ENCODE measurements at regions not wholly inside any gene's neighbourhood (a gene's known extent, or its start where the extent isn't known, plus 50 kb on each side); places are given as distances from the start of the nearest gene placed in this dataset.

GRCh38 chr5:56430422-56430821 is 197.3 kb upstream of the ANKRD55 start:
- intact Hi-C loops (cut with DNase I), result no loop called here

DNA sequence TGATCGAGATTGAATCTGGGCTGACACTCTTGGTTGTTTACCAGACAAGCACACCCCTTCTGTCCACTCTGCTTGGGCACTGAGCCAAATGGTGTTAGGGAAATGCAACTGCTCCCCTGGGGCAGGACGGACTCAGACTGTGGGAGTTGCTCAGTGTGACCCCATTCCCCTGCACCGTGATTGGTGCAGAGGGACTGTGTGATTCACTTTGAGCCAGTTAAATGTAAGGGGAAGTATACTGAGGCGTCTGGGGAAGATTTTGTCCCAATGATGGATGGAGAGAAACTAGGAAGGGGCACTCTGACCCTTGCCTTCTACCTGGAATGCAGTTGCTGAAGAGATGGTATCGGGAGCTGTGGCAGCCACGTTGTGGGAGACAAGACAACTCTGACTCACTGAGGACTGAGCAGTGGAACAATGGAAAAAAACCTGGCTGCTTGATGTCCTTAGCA is 196.0 kb upstream of the ANKRD55 start:
- intact Hi-C loops (cut with DNase I), result no loop called here
- no peak for DNase-seq (ENCODE audit: low spot score)

More at GRCh38 chr5:56430422-56430821, 197.3 kb upstream of the ANKRD55 start:
- no peak for DNase-seq (ENCODE audit: low spot score)

DNA sequence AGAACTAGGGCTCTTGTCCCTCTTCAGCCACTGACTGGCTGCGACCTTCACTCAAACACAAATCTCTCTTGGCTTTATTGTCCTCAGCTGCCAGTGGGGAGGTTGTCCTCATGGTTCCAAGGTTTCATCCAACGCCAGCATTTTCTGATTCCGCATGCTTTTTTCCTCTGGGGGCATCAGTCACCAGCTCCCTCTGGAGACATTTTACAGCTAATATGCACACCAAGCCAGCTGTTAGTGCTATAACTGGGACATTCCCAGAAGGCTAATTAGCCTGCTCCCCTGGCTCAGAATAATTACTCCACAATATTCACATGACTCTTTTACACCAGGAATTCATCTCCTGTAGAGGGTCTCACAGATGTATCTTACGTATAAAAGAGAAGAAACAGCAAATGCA is 193.6 kb upstream of the ANKRD55 start:
- no peak for DNase-seq (ENCODE audit: low spot score)
- intact Hi-C loops (cut with DNase I), result no loop called here

- no peak for DNase-seq (ENCODE audit: low spot score)
- intact Hi-C loops (cut with DNase I), result no loop called here
These were observed 189.1 kb upstream of the ANKRD55 start for GRCh38 chr5:56422076-56422762.

DNA sequence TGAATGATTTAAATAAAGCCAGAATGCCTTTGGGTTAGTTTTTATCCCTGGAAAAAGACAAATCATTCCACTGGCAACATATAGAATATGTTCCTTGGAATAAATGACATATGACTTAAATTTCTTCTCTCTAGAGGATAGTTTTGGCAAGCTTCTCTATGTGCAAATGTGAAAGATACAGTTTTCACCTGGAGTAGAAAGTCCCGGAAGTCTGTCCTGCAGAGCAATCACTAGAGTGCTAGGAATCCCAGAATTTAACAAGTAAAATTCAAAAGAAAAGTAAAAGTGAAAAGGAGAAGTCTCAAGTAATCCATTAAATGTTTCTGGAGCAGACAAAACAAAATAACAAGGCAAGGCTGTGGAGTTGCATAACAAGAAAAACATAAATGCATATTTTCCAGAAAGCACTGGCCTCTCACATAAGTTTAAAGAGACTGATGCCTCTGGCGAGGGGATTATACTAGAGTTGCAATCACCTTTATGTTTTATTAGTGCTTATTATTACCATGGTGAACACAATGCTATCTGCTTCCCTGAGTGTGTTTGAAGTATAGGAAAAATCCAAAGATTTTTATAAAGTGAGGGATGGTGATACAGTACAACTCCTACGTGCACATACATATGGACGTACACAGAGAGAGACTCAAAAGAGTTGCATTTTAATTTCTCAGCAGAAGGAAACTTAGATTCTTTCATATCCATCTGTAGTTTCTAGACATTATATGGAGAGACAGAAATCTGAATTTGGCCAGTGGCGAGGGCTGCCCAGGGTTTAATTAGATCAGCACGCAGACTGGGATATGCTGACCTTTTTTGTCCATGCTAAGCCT is 188.3 kb upstream of the ANKRD55 start:
- intact Hi-C loops (cut with DNase I), result no loop called here

DNA sequence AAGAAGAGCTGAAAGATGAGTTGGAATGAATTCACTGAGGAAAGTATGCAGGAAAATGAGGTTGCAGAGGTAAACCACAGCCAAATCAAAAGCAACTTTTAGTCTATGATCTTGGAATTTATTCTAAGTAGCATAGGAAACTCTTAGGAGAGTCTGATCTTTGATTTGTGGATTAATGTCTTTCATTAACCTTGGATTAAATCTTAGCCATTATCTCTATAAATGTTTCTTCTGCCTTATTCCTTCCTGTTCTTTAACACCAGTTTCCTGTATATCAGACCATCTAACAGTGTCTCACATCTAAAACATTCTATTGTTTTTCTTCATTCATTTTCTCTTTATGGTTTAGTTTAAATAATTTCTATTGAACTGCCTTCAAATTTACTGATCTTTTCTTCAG is 187.2 kb upstream of the ANKRD55 start:
- intact Hi-C loops (cut with DNase I), result no loop called here
- DNase-seq (ENCODE audit: low spot score), result no peak

More for the DNA sequence above, 188.3 kb upstream of the ANKRD55 start:
- DNase-seq (ENCODE audit: low spot score), result no peak

GRCh38 chr5:56419667-56420066 is 186.5 kb upstream of the ANKRD55 start:
- intact Hi-C loops (cut with DNase I), result no loop called here
- no peak for DNase-seq (ENCODE audit: low spot score)

DNA sequence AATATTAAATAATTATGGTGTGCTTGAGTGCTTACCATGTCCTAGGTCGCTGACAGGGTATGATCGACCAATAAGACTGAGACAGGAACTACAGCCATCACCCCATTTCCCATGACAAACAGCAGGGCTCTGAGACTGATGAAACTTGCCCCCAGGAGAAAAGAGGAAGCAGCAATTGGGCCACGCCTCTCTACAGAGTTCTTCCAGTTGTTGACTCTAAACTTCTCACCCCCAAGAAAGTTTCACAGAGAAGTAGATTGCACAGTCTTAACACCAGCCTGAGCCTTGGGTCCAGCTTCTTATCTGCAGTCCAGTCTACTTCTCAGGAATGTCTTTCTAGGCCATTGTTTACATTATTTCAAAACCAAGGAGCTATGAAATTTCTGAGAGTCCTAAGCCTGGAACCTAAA is 182.2 kb upstream of the ANKRD55 start:
- intact Hi-C loops (cut with DNase I), result no loop called here
- no peak for DNase-seq (ENCODE audit: low spot score)

DNA sequence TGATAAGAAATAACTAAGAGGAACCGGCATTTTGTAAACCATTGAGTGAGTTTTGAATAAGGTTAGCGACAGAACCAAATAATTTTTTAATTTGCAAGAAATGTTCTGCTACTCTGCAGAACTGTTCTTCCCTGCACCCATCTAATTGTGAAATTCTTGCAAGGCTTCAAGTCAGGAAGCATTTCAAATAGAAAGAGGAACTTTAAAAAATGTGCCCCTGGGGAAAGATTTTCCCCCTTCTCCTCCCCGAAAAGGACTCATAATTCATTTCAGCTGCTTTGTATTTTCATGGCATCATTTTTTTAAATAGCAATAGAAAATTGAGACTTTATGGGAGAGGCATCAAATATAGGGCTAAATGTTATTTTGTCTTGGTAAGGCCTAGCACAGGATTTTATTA is 180.9 kb upstream of the ANKRD55 start:
- intact Hi-C loops (cut with DNase I), result no loop called here
- DNase-seq (ENCODE audit: low spot score), result no peak

DNA sequence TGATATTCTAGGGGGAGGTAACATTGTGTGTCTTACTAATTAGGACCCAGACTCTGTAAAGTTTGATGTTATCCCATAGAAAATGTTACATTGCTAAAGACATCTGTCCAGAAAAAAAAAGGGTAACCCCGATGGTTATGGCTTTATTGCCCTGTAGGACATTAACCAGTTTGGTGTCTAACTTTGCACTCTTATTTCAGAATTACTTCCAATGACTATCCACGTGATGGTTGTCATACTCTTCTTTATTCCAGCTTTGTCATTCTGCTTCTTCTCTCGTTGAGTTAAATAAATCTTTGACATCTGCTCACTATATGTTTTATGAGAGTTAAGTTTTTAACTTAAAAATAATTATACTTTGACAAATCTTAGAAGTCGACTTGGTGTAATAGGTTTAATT is 180.4 kb upstream of the ANKRD55 start:
- intact Hi-C loops (cut with DNase I), result no loop called here

DNA sequence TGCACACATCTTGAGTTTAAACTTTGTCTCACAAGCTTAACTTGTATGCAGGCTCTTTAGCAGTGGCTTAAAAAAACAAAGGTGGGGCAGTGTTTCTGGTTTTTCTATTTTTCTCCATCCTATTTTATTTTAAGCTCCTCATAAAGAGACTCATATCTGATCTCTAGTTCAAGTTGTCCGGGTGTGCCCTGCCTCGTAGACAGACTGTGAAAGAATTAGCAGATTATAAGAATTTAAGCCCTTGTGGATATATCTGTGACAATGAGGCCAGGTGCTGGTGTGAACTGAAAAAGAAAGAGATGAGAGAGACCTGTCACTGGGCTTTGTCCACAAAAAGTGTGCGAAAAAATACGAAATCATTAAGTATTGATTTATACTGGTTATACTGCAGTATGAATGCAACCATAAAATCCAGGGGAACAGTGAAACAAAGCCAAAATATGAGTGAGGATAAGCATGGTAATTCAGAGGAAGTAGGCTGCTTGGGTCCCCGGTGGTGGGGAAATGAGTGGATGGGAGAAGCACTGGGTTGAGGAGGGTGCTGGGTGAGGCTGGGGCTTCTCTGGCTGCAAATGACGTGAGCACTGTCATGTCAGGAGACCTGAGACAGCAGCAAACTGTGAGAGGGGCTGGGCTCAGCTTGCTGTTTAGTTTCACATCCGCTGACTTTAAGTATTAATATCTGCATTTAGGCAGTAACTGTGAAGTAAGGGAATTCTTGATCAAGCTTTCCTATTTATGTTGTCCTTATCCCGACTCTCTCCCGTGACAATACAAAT is 179.7 kb upstream of the ANKRD55 start:
- intact Hi-C loops (cut with DNase I), result no loop called here
- DNase-seq (ENCODE audit: low spot score), result no peak

More for the DNA sequence above, 180.4 kb upstream of the ANKRD55 start:
- no peak for DNase-seq (ENCODE audit: low spot score)

GRCh38 chr5:56410696-56411095 is 177.6 kb upstream of the ANKRD55 start:
- no peak for DNase-seq (ENCODE audit: low spot score)
- intact Hi-C loops (cut with DNase I), result no loop called here

GRCh38 chr5:56409331-56410190 is 176.4 kb upstream of the ANKRD55 start:
- intact Hi-C loops (cut with DNase I), result no loop called here
- DNase-seq (ENCODE audit: low spot score), result no peak

DNA sequence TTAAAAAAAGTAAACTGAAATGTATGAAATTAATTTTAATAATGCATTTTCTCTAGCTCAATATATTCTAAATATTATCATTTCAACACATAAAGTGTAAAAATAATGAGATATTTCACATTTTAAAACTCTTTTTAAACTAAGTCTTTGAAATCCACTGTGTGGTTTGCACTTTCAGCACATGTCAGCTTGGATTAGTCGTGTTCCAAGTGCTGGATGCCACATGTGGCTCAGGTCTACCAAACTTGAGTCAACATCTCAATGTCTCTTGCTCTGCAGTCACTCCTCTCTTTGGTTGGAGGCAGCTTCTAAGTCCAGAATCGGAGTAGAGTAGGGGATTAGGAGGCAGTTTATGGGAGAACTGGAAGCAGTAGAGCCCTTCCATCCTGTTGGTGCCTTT is 173.7 kb upstream of the ANKRD55 start:
- no peak for DNase-seq (ENCODE audit: low spot score)
- intact Hi-C loops (cut with DNase I), result no loop called here

GRCh38 chr5:56406221-56406620 is 173.1 kb upstream of the ANKRD55 start:
- DNase-seq (ENCODE audit: low spot score), result no peak
- intact Hi-C loops (cut with DNase I), result no loop called here

DNA sequence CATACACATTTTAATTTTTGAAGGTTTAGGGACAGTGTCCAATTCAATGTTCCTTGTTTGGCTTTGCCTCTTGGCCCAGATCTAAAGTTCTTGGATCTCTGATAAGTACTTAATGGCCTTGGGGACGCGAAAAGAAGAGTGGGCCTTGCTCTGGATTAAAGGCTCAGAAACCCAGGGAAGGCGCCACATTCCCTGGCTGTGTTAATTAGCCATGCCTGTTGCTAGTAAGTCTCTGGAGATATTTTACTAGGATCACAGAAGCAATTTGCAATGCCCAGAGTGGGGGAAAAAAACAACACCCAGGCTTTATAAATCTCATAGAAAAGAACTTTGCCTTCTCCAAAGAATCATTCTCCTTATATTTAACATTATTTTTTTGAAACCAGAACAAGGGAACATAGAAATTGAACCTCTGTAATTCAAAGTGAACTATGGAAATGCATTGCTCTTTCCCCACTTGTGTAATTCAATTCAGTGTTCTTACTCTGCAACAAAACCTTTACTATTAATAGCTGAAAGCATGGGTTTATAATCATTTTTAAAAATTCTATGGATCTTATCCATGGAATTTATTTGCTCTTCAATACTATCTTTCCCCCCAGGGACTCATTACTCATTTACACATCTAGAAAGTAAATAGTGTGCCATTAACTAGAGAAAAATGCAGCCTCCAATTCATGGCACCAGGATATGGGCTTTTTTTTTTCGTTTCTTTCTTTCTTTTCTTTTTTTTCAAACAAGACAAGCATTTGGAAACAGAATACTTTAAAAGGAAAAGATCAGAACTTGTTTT is 172.2 kb upstream of the ANKRD55 start:
- no peak for DNase-seq (ENCODE audit: low spot score)
- intact Hi-C loops (cut with DNase I), result no loop called here

DNA sequence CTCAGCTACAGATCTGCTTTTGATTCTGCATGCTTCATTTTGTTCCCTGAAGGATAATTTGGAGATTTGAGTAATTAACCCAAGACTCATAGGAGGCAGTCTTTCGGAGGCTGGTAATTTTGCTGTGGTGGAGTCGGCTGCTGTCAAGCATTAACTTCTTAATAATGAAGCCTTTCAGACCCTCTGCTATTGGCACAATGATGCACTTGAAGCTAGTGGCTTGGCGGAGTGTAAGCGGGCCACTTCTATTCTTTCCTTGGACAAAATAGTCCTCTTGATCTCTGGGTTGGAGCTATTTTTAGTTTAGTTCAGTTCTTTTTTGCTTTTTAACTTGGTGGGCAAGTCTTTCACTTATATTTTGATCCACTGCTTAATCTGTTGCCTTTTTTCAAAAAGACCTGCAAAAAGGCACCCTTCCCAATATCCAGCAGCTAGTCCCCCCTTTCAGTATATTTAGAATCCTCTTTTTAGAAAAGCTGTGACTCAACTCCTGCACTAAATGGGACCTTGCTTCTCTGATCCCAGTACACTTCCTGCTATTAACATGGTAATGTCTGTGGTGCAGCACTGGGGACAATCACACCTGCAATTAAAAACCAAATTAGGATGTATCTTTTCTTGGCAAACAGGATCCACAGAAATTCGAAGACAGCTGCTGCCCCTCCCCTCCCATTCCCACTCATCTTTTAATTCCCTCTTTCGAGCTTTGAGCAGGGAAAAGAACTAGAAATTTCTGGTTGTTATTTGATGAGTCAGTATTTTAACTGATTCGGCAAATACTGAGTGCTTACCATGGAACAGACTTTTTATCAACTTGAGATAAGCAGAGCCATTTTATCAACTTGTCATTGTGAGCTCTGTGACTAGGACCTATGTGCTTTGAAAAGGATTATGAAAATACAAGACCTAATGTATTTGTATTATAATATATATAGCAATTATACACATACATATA is 169.4 kb upstream of the ANKRD55 start:
- intact Hi-C loops (cut with DNase I), result no loop called here
- no peak for DNase-seq (ENCODE audit: low spot score)
